ENCODE measurements at regions not wholly inside any gene's neighbourhood (a gene's known extent, or its start where the extent isn't known, plus 50 kb on each side); places are given as distances from the start of the nearest gene placed in this dataset.
"Not testable (repeated sequence)": the region's sequence is repeated elsewhere in the genome, so short reads cannot be mapped to it uniquely, and the experiment has no call there.

GRCh38 chr10:45056806-45057205 lies 56.1 kb downstream of the ZNF22 start:
- DNase-seq; H3K4me3 ChIP-seq; H3K4me1 ChIP-seq (ENCODE audit: low read depth); intact Hi-C loops (cut with DNase I, micrococcal nuclease); H3K36me3 ChIP-seq (ENCODE audit: low read depth); H3K9me3 ChIP-seq; ATAC-seq: not testable (repeated sequence)

GRCh38 chr10:45058580-45058979 lies 57.9 kb downstream of the ZNF22 start:
- no peaks in the 10 kb centered on the region for H3K36me3 ChIP-seq (ENCODE audit: low read depth)
- H3K9me3 ChIP-seq = no peaks in the 10 kb centered on the region
- no peaks in the 10 kb centered on the region for H3K4me1 ChIP-seq (ENCODE audit: low read depth)
- H3K4me3 ChIP-seq = no peak overlapping the region
- ATAC-seq = no peak
- intact Hi-C loops (cut with DNase I, micrococcal nuclease) = no loop called here
- no peak for DNase-seq
- no peak for TF ChIP-seq CTCF (IDR thresholded peaks at IDR 0.05)

GRCh38 chr10:45058992-45059561 lies 58.4 kb downstream of the ZNF22 start:
- Histone ChIP-seq H3K36me3 (ENCODE audit: low read depth) (no peaks in the 10 kb centered on the region), H3K9me3 (no peaks in the 10 kb centered on the region), H3K4me1 (ENCODE audit: low read depth) (no peaks in the 10 kb centered on the region), H3K4me3 (no peak overlapping the region)
- no peak for DNase-seq
- intact Hi-C loops (cut with DNase I, micrococcal nuclease) = no loop called here
- no peak for TF ChIP-seq CTCF (IDR thresholded peaks at IDR 0.05)
- no peak for ATAC-seq

GRCh38 chr10:45059632-45060031 lies 58.9 kb downstream of the ZNF22 start:
- intact Hi-C loops (cut with DNase I, micrococcal nuclease) = no loop called here
- Histone ChIP-seq H3K4me3 (no peak overlapping the region), H3K9me3 (no peaks in the 10 kb centered on the region), H3K36me3 (ENCODE audit: low read depth) (no peaks in the 10 kb centered on the region), H3K4me1 (ENCODE audit: low read depth) (no peaks in the 10 kb centered on the region)
- no peak for ATAC-seq
- no peak for DNase-seq
- TF ChIP-seq CTCF (IDR thresholded peaks at IDR 0.05) = no peak

GRCh38 chr10:45061982-45062381 lies 61.3 kb downstream of the ZNF22 start:
- no peak for TF ChIP-seq CTCF (IDR thresholded peaks at IDR 0.05)
- H3K9me3 ChIP-seq = no peaks in the 10 kb centered on the region
- DNase-seq (no peak), ATAC-seq (no peak)
- no peak overlapping the region for H3K4me3 ChIP-seq
- intact Hi-C loops (cut with DNase I, micrococcal nuclease) = no loop called here
- H3K4me1 ChIP-seq (ENCODE audit: low read depth) = no peaks in the 10 kb centered on the region
- no peaks in the 10 kb centered on the region for H3K36me3 ChIP-seq (ENCODE audit: low read depth)

- no peaks in the 10 kb centered on the region for H3K36me3 ChIP-seq (ENCODE audit: low read depth)
- TF ChIP-seq CTCF (IDR thresholded peaks at IDR 0.05) = no peak
- ATAC-seq (no peak), DNase-seq (no peak)
- H3K4me3 ChIP-seq = no peak overlapping the region
- no peaks in the 10 kb centered on the region for H3K9me3 ChIP-seq
- no peaks in the 10 kb centered on the region for H3K4me1 ChIP-seq (ENCODE audit: low read depth)
- intact Hi-C loops (cut with DNase I, micrococcal nuclease) = no loop called here
Measured at GRCh38 chr10:45063591-45064231, 63.0 kb downstream of the ZNF22 start.

Measured in mucosa of descending colon (tissue), 3 donors.